NCI-H2227 treated with DMSO at 0.1 percent for 48 hours (cell line): ENCODE measurements at regions not wholly inside any gene's neighbourhood (a gene's known extent, or its start where the extent isn't known, plus 50 kb on each side); places are given as distances from the start of the nearest gene placed in this dataset.

Experiments
- DNase-seq: peaks from one replicate; lab custom pipeline; 2025; lab: John Stamatoyannopoulos, UW

- no peak for DNase-seq
Measured at GRCh38 chr15:46251903-46252302, 617.1 kb downstream of the SQOR start.

GRCh38 chr15:46258056-46258455 lies 623.2 kb downstream of the SQOR start:
- no peak for DNase-seq

DNA sequence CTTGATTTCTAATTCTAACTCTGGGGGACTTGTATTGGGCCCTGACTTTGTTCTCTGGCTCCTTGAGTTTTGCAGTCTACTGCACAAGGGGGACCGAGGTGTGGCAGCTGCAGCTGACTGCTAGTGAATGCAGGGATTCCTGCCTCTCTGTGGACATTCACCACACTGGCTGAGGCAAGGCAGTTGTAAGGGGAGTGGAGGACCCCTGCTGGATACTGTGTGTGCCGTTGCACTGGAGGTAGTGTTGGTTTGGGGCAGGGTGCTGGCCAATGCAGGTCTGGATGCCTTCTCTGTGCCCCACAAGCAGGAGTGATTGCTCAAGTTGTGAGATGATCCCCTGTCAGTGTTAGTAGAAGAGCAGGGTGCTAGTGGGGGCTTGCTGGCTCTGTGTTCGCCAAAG lies 626.1 kb downstream of the SQOR start:
- DNase-seq: no peak

- DNase-seq: no peak
Measured at GRCh38 chr15:46265664-46266347, 631.0 kb downstream of the SQOR start.

DNA sequence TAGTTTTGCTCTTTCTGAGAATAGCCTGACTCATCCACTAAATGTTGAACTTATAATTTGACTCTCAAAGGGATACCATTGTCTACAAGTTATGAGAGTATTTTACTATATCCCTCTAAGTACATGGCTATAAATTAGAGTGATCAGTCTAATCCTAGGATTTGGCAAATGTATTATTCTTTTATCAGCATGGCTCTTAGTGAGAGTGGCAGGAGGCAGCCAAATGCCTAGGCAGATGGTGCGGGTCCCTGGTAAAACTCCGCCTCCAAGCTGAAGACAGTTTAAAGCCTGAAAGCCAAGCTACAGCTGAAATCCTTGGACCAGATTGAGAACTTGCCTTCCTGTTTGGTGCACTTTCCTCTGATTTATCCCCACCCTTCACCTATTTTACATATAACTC lies 631.8 kb downstream of the SQOR start:
- no peak for DNase-seq

DNA sequence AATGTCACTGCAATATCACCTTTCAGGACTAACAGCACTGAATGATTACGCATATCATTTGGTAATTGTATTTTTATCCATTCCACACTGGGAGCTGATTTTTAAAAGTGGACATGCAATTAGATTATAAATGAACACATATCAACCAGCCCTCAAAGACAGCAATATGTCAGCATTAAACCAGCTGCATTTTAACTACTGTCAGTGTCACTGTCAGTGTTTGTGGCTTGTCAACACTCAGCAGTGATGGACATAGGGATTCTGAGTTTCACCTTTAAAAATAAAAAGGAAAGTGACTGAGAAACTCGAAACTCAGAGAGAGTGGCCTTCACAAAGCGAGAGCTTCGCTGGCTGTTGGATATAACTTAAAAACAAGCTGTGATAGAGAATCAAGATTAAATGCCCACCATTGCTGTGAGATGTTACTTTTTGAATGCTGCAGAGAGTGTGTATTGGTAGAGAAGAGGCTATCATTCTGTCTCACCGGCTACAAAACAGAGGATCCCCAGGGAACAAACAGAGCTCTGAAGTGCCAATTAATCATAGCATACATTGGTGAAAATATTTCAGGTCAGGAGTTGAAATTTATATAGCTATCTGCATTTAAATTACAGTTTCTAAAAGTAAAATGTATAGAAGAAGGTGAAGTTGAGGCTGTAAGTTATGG lies 635.8 kb downstream of the SQOR start:
- no peak for DNase-seq

DNA sequence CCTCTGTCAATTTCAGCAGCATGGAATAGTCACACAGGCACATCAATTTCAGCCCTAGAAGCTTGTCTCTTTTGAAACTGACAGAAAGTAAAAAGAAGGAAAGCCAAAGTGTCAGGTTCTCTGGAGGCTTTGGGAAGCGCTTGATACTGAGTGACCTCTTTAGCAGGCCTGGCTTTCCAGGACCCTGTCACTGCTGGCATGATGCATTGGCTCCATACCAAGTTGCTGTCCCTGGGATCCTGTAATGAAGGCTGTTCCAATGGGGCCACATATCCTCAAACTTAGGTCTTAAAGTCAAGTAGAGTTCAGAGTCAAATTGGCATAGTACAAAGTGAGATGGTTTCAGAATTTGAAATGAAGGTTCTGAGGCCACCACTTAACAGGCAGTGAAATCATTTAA lies 640.9 kb downstream of the SQOR start:
- DNase-seq: no peak

DNA sequence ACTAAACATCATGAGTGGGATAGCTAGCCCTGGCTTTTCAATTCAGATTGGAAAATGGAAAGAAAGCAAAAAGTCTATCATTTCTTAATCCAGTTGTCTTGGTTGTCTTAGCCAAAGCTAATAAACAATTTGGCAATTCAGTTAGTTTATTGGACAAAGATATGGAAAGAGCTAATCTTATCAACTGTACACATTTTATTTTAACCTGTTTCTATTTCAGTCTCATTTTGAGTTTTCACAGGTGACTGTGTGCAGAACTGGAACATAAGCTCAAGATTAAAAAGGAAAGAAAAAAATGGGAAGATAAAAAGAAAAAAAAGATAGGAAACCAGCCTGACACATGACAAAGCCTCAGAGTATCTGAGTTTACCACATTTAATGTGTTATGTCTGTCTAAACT lies 642.6 kb downstream of the SQOR start:
- no peak for DNase-seq

DNA sequence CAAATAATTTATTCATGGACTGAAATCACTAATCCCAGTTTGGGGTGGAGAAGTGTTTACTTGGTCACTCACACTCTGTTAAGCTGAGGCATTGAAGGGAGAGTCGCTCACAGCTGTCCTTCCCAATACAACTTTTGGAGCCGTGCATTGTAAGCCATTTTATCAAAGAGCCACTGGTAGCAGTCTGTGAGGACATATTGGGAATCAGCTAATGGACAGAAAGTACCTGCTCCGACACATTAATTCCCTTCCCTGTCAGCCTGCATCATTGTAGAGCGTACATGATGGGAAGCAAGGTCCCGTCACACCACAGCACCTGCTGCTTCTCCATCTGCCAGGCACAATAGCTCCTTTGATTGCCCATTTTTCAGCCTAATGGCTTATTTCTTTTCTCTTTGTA lies 643.2 kb downstream of the SQOR start:
- no peak for DNase-seq

DNA sequence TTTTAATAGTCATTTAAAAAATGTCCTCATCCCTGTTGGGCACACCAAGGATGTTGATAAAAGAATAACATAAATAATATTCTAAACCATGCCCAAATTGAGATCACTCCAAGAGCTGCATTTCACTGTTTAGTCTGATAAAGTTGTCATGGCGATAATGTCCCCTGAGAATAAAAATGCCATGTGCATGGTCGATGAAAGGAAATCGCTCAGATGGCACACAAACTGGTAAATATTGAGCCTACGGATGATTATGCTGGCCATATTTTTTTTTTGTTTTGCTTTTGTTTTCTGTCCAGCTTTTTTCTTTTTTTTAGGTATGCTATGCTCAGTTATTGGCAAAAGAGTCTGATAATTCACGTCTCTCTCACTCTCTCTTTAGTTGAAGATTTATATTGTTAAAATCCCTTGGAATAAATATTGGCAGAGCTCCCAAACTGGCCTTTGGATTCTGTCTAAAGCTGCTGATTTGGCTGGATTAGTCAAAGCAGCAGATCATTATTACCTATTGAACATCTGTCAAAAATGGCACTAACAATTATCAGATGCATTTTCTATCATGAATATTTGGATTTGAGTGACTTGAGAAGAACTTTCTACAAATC lies 643.8 kb downstream of the SQOR start:
- no peak for DNase-seq

- DNase-seq: no peak
Measured at GRCh38 chr15:46280762-46281542, 646.1 kb downstream of the SQOR start.

DNA sequence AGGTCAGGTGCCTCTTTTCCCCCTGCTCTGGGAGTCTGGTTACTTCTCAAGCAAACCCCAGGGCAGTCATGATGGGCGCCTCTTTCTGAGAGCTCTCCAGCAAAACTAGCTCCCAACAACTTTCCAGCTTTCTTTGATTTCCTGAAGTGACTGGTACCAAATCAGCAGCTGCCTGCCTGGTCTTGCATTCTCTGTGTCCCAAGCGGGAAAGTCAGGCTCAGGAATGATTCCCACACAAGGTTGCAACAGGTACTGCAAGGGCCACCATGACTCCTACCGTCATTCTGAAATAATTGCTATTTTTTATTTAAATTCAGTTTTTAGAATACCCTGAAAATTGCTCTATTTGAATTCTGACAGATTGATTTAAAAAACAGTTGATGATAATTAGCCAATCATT lies 658.7 kb downstream of the SQOR start:
- DNase-seq: no peak

- no peak for DNase-seq
Measured at GRCh38 chr15:46296002-46296401, 661.2 kb downstream of the SQOR start.

- no peak for DNase-seq
Measured at GRCh38 chr15:46296797-46297196, 662.0 kb downstream of the SQOR start.

DNA sequence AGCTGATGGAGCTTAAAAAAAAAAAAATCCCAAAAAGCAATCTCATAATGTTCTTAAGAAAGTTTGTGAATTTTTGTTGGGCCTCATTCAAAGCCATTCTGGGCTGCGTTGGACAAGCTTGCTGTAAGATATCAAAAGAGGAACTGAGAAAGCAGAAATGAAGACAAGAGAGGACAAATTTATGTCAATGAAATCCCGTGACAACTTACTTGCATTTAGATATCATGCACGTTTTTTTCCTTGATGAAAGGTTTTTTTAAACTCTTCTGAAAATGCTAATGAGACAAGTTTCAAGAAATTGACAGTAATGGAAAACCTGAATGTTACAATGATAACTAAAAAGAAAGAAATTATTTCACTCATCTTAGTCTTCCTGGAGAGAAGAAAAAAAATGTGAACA lies 662.9 kb downstream of the SQOR start:
- no peak for DNase-seq

GRCh38 chr15:46300716-46301115 lies 665.9 kb downstream of the SQOR start:
- DNase-seq: no peak

- DNase-seq: no peak
Measured at GRCh38 chr15:46301291-46301690, 666.5 kb downstream of the SQOR start.

DNA sequence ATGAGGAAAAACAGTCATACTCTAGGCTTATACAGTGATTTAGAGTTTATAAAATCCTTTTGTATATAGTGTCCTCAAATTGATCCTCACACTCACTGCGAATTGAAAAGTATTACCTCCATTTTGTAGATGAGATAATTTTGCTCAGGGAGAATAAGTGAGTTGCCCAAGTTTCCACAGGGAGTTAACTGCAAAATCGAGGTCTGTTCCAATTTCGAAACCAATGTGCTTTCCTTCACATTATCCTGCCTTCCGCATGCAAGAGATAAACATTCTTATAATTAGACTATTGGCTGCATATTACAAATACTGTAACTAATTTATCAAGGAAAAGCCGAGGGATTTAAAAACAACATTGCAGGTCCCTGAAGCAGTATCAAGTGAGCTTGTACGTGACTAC lies 667.0 kb downstream of the SQOR start:
- no peak for DNase-seq

DNA sequence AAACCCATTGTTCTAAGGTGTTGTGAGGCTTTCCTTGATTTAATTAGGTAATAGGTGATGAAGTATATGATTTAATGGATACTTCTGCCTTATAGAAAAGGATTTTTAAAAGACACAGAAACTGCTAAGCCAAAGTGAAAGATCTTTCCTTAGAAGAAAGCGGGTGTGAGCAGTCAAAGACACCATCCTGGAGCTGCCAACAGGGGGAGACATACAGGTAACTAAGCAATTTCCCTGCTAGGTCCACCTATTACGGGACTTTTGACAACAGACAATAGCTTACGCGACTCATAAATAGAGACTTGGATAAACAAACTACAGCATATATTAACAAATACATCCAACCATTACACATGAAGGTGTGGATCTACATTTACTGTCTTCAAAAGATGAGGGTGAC lies 669.5 kb downstream of the SQOR start:
- no peak for DNase-seq

DNA sequence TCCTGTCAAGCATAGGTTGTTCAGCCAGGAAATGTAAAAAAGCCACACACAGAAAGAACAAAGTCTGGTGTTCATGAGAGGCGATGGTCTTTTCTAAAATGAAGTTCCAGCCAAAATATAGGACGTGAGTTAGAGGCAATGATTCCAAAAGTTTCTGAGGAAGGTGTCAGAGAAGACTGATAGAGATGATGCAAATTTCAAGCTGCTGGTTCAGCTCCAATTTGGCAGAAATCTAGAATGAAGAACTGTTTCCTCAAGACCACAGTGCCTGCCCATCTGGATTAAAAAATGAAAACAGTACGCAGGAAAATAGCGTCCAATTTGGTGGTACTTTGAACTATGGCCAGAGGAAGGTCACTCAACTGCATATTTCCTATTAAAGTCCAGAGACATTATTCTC lies 672.9 kb downstream of the SQOR start:
- no peak for DNase-seq

GRCh38 chr15:46309914-46310313 lies 675.1 kb downstream of the SQOR start:
- DNase-seq: no peak

- no peak for DNase-seq
Measured at GRCh38 chr15:46312133-46312740, 677.4 kb downstream of the SQOR start.
